SK-N-SH (cell line): ENCODE measurements at regions not wholly inside any gene's neighbourhood (a gene's known extent, or its start where the extent isn't known, plus 50 kb on each side); places are given as distances from the start of the nearest gene placed in this dataset.

Source experiments
- CTCF ChIP-seq: fragments of 200-600 bp; sonication (generic); IDR thresholded peaks from 2 replicates; pipeline ENCODE4 v1.6.1; 2017; ENCODE audit warnings: antibody characterized with exemption, mild to moderate bottlenecking, moderate library complexity
- EZH2phosphoT487 ChIP-seq: fragments of 200-600 bp; sonication (generic); IDR thresholded peaks from 2 replicates; pipeline ENCODE4 v1.6.1; 2017; ENCODE audit warnings: low read depth, mixed run types, mild to moderate bottlenecking, antibody characterized with exemption, moderate library complexity, borderline replicate concordance
- GATA2 ChIP-seq: sonication (generic); formaldehyde crosslinking; IDR thresholded peaks from 2 replicates; pipeline ENCODE4 v1.5.0; 2020; ENCODE audit warnings: mild to moderate bottlenecking, missing genetic modification reagents
- JUND ChIP-seq: IDR thresholded peaks from 2 replicates; pipeline ENCODE4 v1.4.0; 2012
- MXI1 ChIP-seq: IDR thresholded peaks from 2 replicates; pipeline ENCODE4 v1.6.1; 2012; ENCODE audit warnings: mild to moderate bottlenecking, low read depth, low read length, improper control_type of control experiment
- NRF1 ChIP-seq: IDR thresholded peaks from 2 replicates; pipeline ENCODE4 v1.6.1; 2012; ENCODE audit warnings: low read depth, mild to moderate bottlenecking, low read length
- RCOR1 ChIP-seq: fragments of 150-350 bp; IDR thresholded peaks from 2 replicates; pipeline ENCODE4 v1.6.1; 2017; ENCODE audit warnings: antibody characterized with exemption, low read length
- REST ChIP-seq: IDR thresholded peaks from 2 replicates; pipeline ENCODE4 v1.6.1; 2012; ENCODE audit warnings: mild to moderate bottlenecking, low read depth, low read length, moderate library complexity
- SIN3A ChIP-seq: IDR thresholded peaks from 2 replicates; pipeline ENCODE4 v1.6.1; 2012; ENCODE audit warnings: low read depth, mild to moderate bottlenecking, low read length, moderate library complexity, borderline replicate concordance
- TEAD4 ChIP-seq: IDR thresholded peaks from 2 replicates; pipeline ENCODE4 v1.4.0; 2012; ENCODE audit warnings: mild to moderate bottlenecking, borderline replicate concordance; ENCODE audit not compliant: insufficient read depth

GRCh38 chr6:88556663-88557062, 390.5 kb upstream of the CNR1 start:
- TF ChIP-seq CTCF = no peak
- TF ChIP-seq EZH2phosphoT487 = no peak
- TF ChIP-seq MXI1 = no peak
- TF ChIP-seq JUND = no peak
- TF ChIP-seq REST = no peak
- TF ChIP-seq TEAD4 = no peak
- no peak for TF ChIP-seq SIN3A
- no peak for TF ChIP-seq RCOR1
- TF ChIP-seq NRF1 = no peak
- no peak for TF ChIP-seq GATA2 (CRISPR knock-in tag)
